Sigmoid colon (tissue), 4 donors: ENCODE measurements at regions not wholly inside any gene's neighbourhood (a gene's known extent, or its start where the extent isn't known, plus 50 kb on each side); places are given as distances from the start of the nearest gene placed in this dataset.

Source experiments
- POLR2A ChIP-seq, 2 donors: fragments of 450-650 bp; IDR thresholded peaks; one replicate each; pipeline ENCODE4 v1.6.1; 2016; ENCODE audit warnings: antibody characterized with exemption in 2 of 2, mild to moderate bottlenecking in 2 of 2, moderate library complexity in 2 of 2
- POLR2AphosphoS5 ChIP-seq, 4 donors: sonication (generic); formaldehyde crosslinking; IDR thresholded peaks; one replicate each; pipeline ENCODE4 v1.6.1; 2017; ENCODE audit warnings: antibody characterized with exemption in 4 of 4

- TF ChIP-seq POLR2A (IDR thresholded peaks at IDR 0.05) (no peak), POLR2AphosphoS5 (IDR thresholded peaks at IDR 0.05) (no peak)
Measured at GRCh38 chr6:154621686-154622085, 111.2 kb upstream of the CNKSR3 start.
